Osteocyte (in vitro differentiated cells): ENCODE measurements at regions not wholly inside any gene's neighbourhood (a gene's known extent, or its start where the extent isn't known, plus 50 kb on each side); places are given as distances from the start of the nearest gene placed in this dataset.

ENCODE experiments used
- DNase-seq: peaks from one replicate; pipeline ENCODE4 v3.0.0; 2021; ENCODE audit warnings: mixed read lengths; ENCODE audit not compliant: unreplicated experiment; ENCODE audit errors: extremely low spot score
- H3K27ac Mint-ChIP-seq: one replicate; pipeline ENCODE4 v1.8.0; 2021; ENCODE audit warnings: mild to moderate bottlenecking, mixed read lengths; ENCODE audit not compliant: unreplicated experiment
- H3K27me3 Mint-ChIP-seq: one replicate; pipeline ENCODE4 v1.8.0; 2021; ENCODE audit warnings: mixed read lengths; ENCODE audit not compliant: unreplicated experiment
- H3K36me3 Mint-ChIP-seq: one replicate; pipeline ENCODE4 v1.8.0; 2021; ENCODE audit warnings: mixed read lengths; ENCODE audit not compliant: unreplicated experiment
- H3K4me1 Mint-ChIP-seq: one replicate; pipeline ENCODE4 v1.8.0; 2021; ENCODE audit warnings: mixed read lengths; ENCODE audit not compliant: unreplicated experiment
- H3K4me3 Mint-ChIP-seq: one replicate; pipeline ENCODE4 v1.8.0; 2021; ENCODE audit warnings: mild to moderate bottlenecking, moderate library complexity, mixed read lengths; ENCODE audit not compliant: unreplicated experiment
- H3K9me3 Mint-ChIP-seq: one replicate; pipeline ENCODE4 v1.8.0; 2021; ENCODE audit warnings: mixed read lengths; ENCODE audit not compliant: unreplicated experiment
- TF ChIP-seq, protein P1 (sequence below): fragments of 200-600 bp; sonication (generic); IDR thresholded peaks from 2 replicates; pipeline ENCODE4 v1.5.0; 2021; ENCODE audit warnings: antibody characterized with exemption, mild to moderate bottlenecking, moderate library complexity

DNA sequence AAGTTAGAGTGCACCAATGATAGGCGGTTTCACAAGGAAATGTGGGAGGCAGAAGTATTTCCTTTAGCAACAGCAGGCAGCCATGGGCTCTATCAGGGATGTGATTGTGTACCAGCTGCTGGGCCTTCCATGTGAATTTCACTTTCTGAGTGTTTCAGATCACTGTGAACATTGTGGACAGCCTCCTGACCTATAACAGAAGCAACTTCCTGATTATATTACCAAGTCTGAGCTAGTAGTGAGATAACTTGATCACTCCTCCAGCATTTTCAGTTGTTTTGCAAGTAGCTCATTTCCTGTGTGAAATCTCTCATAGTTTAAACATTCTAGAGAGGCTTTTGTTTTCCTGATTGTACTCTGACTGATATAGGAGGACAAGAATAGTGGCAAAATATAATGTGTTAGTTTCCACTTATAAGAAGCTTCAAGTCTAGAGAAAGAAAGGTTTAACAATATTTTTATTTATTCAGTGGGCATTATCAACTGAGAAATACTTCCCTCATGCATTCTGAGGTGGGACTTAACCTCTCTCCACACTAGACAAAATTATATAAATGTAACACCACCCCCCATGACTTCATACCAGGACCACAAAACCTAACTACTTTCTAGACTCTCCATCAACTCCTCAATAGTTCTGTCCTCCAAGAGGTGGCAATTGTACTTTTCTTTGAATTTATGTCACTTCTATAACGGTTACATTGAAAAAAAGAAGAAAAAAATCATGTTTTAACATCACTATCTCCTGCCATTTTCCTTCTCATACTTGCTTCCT, 184.2 kb upstream of the LUZP2 start:
- H3K27me3 Mint-ChIP-seq: no peaks in the 10 kb centered on the region
- H3K36me3 Mint-ChIP-seq: peaks cover 3% of the 10 kb centered on the region
- no peak overlapping the region for H3K4me3 Mint-ChIP-seq
- H3K4me1 Mint-ChIP-seq: peaks cover 13% of the 10 kb centered on the region
- TF ChIP-seq, protein P1, sequence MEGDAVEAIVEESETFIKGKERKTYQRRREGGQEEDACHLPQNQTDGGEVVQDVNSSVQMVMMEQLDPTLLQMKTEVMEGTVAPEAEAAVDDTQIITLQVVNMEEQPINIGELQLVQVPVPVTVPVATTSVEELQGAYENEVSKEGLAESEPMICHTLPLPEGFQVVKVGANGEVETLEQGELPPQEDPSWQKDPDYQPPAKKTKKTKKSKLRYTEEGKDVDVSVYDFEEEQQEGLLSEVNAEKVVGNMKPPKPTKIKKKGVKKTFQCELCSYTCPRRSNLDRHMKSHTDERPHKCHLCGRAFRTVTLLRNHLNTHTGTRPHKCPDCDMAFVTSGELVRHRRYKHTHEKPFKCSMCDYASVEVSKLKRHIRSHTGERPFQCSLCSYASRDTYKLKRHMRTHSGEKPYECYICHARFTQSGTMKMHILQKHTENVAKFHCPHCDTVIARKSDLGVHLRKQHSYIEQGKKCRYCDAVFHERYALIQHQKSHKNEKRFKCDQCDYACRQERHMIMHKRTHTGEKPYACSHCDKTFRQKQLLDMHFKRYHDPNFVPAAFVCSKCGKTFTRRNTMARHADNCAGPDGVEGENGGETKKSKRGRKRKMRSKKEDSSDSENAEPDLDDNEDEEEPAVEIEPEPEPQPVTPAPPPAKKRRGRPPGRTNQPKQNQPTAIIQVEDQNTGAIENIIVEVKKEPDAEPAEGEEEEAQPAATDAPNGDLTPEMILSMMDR: no peak
- peaks cover 31% of the 10 kb centered on the region for H3K9me3 Mint-ChIP-seq
- DNase-seq: no peak
- peak overlapping the region; percentile 51 for H3K27ac Mint-ChIP-seq

DNA sequence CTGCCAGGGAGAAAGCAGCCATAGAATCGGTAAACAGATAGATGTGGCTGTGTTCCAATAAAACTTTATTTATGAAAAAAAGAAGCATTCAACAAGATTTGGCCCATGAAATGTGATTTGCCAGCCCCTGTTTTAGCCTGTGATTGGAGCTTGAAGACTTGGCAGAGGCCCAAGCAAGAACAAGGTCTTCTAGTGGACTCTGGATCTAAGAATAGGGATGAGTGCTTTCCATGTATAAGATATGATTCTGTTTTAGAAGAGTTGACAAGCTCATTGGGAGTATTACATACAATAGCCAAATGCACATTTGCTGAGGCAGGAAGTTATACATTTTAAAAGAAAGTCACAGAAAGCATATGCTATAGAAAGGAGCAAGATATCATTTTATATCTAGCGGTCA, 175.6 kb upstream of the LUZP2 start:
- peaks cover 12% of the 10 kb centered on the region for H3K4me1 Mint-ChIP-seq
- TF ChIP-seq, protein P1: no peak
- no peak overlapping the region for H3K4me3 Mint-ChIP-seq

DNA sequence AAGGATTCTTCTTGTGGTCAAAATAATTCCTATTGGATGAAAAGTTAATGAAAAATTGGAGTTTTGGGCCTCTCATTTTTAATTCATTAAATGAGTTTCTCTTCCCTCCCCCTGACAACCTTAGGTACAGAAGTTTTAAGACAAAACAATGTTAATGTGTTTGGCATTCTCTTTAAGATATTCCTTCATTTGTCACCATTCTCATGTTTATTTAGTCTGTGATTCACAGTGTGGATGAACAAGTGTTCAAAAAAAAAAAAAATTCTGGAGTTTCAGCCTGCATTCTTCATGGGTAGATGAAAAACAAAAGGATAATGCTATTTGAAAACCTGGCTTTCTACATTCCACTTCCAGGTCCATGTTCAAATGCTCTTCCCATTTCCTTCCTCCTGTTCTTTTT, 172.6 kb upstream of the LUZP2 start:
- Mint-ChIP-seq H3K4me3 (no peak overlapping the region), H3K27me3 (no peaks in the 10 kb centered on the region), H3K4me1 (peaks cover 12% of the 10 kb centered on the region), H3K9me3 (no peaks in the 10 kb centered on the region), H3K27ac (peak overlapping the region; percentile 4), H3K36me3 (no peaks in the 10 kb centered on the region)
- DNase-seq: no peak
- TF ChIP-seq, protein P1: no peak

More for the DNA sequence above, 175.6 kb upstream of the LUZP2 start:
- Mint-ChIP-seq H3K27me3 (no peaks in the 10 kb centered on the region), H3K27ac (no peak overlapping the region), H3K9me3 (peaks cover 21% of the 10 kb centered on the region), H3K36me3 (peaks cover 3% of the 10 kb centered on the region)
- no peak for DNase-seq

DNA sequence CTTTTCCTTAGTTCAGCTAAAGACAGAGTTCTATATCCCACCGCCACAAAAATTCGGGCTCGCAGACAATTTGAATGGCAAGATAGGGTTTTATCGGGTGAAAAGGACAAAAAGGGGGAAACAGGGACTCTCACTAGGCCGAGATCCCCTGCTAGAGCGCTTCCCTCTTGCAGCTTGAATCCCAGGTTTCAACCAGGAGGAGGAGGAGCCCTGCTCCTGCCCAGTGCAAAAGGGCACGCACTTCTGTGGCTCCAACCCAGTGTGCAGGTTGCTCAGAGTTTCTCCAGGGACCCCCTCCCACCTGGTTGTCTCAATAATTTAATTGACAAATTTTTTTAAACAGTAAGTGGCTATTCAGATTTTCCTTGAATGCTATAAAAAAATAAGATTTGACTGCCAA, 152.6 kb upstream of the LUZP2 start:
- no peak overlapping the region for H3K4me3 Mint-ChIP-seq
- no peak overlapping the region for H3K27ac Mint-ChIP-seq
- TF ChIP-seq, protein P1: no peak
- no peaks in the 10 kb centered on the region for H3K36me3 Mint-ChIP-seq
- no peaks in the 10 kb centered on the region for H3K4me1 Mint-ChIP-seq
- no peaks in the 10 kb centered on the region for H3K27me3 Mint-ChIP-seq
- no peak for DNase-seq
- no peaks in the 10 kb centered on the region for H3K9me3 Mint-ChIP-seq

DNA sequence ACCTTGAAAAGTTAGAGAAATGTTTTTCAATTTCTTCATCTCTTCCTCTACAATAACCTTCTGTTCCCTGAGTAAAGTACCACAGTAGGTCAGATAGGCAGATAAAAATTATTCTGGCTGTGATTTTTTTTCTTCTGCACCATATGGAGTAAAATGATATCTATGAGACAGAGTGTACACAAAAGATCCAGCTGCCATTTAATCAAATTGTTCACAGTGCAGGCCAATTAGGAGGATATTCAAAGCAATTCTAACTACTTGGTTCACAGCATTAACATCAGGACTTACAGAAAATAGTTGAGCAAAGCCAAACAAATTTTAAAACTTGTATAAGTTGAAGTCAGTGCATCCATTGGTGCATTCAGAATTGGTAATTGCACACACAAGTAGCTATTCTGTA, 147.9 kb upstream of the LUZP2 start:
- no peak for DNase-seq
- TF ChIP-seq, protein P1: no peak
- Mint-ChIP-seq H3K27ac (no peak overlapping the region), H3K9me3 (peaks cover 4% of the 10 kb centered on the region), H3K4me1 (no peaks in the 10 kb centered on the region), H3K4me3 (no peak overlapping the region), H3K36me3 (no peaks in the 10 kb centered on the region), H3K27me3 (no peaks in the 10 kb centered on the region)
